ENCODE measurements at regions not wholly inside any gene's neighbourhood (a gene's known extent, or its start where the extent isn't known, plus 50 kb on each side); places are given as distances from the start of the nearest gene placed in this dataset.

DNA sequence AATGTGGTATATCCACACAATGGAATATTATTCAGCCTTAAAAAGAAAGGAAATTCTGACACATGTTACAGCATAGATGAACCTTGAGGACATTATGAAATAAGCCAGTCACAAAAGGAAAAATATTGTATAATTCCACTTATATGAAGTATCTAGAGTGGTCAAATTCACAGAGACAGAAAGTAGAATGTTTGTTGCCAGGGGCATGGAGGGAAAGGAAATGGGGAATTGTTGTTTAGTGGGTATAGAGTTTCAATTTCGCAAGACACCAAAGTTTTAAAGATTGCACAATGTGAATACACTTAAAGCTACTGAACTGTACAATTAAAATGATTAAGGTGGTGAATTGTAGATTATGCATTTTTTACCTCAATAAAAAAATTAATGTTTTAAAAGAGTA, 92.9 kb downstream of the TXNL1 start:
- ATAC-seq (no peak), DNase-seq (no peak)

- ATAC-seq: no peak
Measured at GRCh38 chr18:56542476-56542875, 95.9 kb downstream of the TXNL1 start.

DNA sequence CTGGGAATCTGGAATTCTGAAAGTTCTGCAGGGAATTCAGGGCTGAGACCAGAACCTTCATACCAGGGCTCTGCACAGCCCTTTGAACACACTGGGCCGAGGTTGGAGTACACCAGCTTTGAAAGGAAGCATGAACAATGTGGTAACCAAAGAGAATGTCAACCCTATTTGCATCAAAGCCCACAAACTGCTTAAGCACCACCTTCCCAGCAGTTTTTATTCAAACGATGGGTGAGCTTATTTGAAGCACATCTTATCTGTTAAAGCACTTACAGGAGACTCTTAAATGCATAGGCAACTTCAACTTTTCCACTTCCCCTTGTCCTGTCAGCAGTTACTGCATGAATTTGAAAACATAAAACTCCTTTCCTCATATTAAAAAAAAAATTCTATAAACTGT, 96.6 kb downstream of the TXNL1 start:
- DNase-seq (no peak), ATAC-seq (no peak)

More at GRCh38 chr18:56542476-56542875, 95.9 kb downstream of the TXNL1 start:
- DNase-seq: no peak

GRCh38 chr18:56541340-56541739, 97.1 kb downstream of the TXNL1 start:
- ATAC-seq (no peak), DNase-seq (no peak)

DNA sequence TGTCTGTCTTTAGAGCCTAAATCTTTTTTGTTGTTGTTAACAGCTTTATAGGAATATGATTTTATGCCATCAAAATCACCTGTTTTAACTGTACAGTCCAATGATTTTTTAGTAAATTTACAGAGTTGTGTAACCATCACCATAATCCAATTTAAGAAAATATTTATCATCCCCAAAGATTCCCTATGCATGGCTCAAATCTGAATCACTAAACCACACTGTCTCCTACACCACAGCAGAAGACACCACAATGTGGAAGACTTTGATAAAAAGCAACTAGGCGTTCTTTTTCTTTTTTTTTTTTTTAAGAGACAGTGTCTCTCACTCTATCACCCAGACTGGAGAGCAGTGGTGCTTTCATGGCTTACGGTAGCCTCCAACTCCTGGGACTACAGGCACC, 99.6 kb downstream of the TXNL1 start:
- no peak for ATAC-seq
- no peak for DNase-seq

GRCh38 chr18:56532176-56532840, 106.1 kb downstream of the TXNL1 start:
- DNase-seq (peak; percentile 10), ATAC-seq (peak; percentile 87)

DNA sequence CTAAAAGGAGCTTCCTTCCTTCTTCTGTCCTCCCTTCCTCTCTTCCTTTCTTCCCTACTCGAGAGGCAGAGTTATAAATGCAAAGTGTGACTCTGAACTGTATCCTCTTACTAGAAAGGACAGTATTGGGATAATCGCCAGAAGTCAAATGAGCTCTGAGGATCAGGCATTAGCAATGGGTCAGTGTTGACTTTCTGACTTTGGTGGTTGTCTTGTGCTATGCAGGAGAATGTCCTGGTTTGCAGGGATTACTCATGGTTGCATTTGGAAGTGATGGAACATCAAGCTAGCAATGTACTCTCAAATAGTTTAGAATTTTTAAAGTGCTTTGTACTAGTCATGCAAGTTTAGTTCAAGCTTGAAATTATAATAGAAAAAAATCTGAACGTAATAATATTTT, 115.6 kb downstream of the TXNL1 start:
- ATAC-seq: no peak
- no peak for DNase-seq

DNA sequence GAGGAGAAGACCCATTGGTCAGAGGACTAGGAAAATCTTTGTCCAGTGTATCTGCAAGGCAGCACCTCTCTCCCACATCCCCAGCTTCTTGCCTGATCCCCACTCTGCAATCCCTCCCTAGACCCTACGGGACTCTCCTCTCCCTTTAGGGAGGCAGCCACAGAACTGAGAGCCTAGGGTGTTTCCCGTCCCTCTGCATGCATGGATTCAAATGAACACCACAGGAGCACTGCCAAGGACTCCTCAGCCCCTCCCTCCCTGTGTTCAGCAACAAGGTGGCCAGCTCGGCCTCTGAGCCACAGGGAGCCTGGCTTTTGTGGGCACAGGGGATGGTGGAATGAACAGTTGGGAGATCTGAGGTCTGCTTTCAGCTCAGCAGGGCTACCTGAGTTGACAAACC, 117.1 kb downstream of the TXNL1 start:
- ATAC-seq: no peak
- DNase-seq: no peak

DNA sequence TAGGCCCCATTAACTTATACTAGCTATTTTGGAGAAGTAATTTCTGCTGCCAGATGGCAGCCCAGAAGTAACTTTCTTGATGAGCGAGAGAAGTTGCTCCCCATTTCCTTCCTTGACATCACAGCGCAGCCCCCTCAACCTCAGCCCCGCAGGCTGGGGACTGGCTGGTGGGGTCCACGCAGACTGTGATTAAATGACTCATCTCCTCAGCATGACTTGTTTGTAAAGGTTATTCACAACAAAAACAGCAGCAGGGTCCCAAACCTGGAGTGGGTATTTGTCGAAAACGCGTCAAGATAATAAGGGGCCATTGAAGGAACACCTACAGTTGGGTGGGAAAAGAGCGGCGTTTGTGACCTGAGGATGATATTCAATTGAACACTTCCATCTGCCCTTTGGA, 120.6 kb downstream of the TXNL1 start:
- no peak for ATAC-seq

DNA sequence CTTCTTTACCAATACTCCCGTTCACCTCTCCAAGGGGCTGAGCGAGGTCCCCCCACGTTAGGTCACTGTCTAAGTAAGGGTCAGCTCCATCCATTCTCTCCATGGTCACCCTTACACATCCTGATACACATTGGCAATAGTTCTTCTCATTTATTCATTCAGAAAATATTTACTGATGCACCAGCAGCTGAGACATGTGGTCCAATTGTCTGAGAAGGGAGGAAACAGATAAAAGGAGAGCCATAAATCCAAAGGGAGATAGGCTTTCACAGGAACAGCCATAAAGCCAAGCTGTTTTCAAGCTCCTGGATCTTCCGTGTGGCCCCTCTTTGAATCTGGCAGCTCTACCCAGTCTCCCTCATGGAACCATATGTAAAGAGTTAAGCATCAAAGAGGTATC, 121.2 kb downstream of the TXNL1 start:
- ATAC-seq (no peak), DNase-seq (no peak)

More for the DNA sequence above, 120.6 kb downstream of the TXNL1 start:
- DNase-seq: no peak

- ATAC-seq: no peak
- DNase-seq: no peak
Measured at GRCh38 chr18:56516789-56517188, 121.6 kb downstream of the TXNL1 start.

- DNase-seq (no peak), ATAC-seq (no peak)
Measured at GRCh38 chr18:56515522-56515921, 122.9 kb downstream of the TXNL1 start.

GRCh38 chr18:56511996-56512395, 126.4 kb downstream of the TXNL1 start:
- ATAC-seq: peak; percentile 23
- no peak for DNase-seq

- ATAC-seq (peak; percentile 64), DNase-seq (no peak)
Measured at GRCh38 chr18:56510108-56510507, 128.3 kb downstream of the TXNL1 start.

GRCh38 chr18:56509656-56510055, 128.7 kb downstream of the TXNL1 start:
- no peak for ATAC-seq

DNA sequence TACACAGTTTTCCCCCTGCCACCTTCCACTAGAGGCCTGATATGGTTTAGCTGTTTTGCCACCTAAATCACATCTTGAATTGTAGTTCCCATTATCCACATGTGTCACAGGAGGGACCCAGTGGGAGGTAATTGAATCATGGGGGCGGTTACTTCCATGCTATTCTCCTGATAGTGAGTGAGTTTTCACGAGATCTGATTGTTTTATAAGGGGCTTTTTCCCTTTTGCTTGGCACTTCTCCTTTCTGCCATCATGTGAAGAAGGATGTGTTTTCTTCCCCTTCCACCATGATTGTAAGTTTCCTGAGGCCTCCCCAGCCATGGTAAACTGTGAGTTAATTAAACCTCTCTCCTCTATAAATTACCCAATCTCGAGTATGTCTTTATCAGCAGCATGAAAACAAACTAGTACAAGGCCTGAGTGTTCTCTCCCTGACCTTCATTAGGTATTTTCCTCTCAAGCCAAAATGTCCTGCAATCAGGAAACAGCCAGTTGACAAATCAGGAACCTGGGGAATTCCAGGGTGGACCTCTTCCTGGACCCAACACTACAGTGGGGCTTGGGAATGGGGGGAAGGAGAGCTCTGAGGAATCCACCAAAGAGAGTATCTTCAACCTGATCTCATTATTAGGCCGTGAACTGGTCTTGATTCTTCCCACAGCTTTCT, 129.9 kb downstream of the TXNL1 start:
- ATAC-seq: no peak

More at GRCh38 chr18:56509656-56510055, 128.7 kb downstream of the TXNL1 start:
- DNase-seq: no peak

GRCh38 chr18:56505971-56506370, 132.4 kb downstream of the TXNL1 start:
- DNase-seq (no peak), ATAC-seq (no peak)

More for the DNA sequence above, 129.9 kb downstream of the TXNL1 start:
- no peak for DNase-seq

- no peak for DNase-seq
- peak; percentile 72 for ATAC-seq
Measured at GRCh38 chr18:56505293-56505692, 133.1 kb downstream of the TXNL1 start.

DNA sequence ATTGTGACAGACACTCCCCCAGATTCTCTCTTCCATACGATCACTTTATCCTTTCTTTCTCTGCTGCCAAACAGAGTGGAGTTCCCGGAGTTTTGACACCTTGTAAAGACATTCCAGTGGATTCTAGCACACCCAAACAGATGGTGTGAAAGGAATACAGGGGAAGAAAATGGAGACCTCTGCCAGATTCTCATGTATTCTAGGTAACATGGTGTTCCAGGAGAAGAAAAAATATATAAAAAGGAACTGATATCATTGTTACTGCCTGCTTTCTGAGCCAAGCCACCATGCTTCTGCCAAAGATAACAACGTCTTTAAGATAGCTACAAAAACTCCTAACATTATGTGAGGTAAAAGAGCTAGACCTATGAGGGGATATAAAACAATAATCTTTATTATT, 136.5 kb downstream of the TXNL1 start:
- ATAC-seq (no peak), DNase-seq (no peak)

DNA sequence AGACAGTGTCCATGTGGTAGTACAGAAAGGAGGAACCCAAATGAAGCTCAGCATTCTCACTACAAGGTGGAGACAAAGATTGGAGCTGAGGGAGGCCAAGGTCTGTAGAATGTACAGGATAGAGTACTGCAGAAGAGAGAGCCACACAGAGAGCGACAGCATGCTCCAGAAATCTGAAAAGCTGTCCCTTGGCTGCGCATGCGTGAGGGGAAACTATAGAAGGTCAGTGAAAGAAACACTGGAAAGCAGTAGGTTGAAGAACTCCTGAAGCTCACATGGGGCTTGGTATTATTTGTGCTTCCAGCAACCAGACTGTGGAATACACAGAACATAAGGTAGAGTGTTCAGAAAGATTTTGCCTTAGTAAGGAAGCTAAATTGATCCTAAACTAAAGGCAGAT, 142.5 kb downstream of the TXNL1 start:
- DNase-seq (no peak), ATAC-seq (no peak)

DNA sequence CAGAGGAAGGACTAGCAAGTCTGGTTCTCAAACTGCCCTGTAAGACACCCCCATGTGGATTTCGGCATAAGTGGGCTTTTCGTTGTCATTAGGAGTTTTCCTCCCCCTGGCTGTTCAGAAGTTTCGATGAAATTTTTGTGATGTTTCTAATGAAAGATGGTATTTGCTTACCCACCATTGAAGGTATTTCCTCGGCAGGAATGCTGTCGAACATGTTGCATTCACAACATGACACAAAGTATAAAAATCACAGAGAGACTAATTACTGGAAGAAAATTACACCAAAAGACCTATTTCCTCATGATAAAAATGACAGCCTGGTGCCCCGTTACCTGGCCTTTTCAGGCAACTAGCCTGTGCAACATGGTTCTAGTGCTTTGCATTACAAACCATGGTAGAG, 144.9 kb downstream of the TXNL1 start:
- ATAC-seq (no peak), DNase-seq (no peak)

DNA sequence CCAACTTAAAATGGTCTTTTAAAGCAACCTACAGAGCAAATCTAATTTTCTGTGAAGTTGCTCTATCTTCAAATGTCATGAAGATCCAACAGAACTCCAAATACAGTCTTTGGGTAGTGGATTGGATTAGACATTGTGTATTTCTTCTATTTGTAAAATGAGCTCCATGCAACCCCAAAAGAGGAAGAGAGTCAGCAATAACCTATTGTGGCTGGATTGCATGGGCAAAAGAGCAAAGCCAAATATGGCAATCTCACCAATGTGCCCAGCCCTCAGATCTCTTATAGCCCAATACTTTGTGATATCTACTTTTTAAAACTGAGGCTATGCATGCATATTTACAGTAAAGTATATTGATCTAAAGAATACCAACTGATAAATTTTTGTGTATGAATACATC, 146.3 kb downstream of the TXNL1 start:
- no peak for DNase-seq

GRCh38 chr18:56490942-56491341, 147.4 kb downstream of the TXNL1 start:
- DNase-seq: no peak
- ATAC-seq: no peak

More for the DNA sequence above, 146.3 kb downstream of the TXNL1 start:
- no peak for ATAC-seq

GRCh38 chr18:56489893-56490292, 148.5 kb downstream of the TXNL1 start:
- DNase-seq: no peak
- ATAC-seq: no peak

All from stimulated activated naive CD8-positive, alpha-beta T cell treated with anti-CD3 and anti-CD28 coated beads, Interleukin-15, Interleukin-2, amounts not matched to agents 100 U/mL and 50 U/mL, for 24 hours (primary cell).